ENCODE measurements at regions not wholly inside any gene's neighbourhood (a gene's known extent, or its start where the extent isn't known, plus 50 kb on each side); places are given as distances from the start of the nearest gene placed in this dataset.
"Not testable (repeated sequence)": the region's sequence is repeated elsewhere in the genome, so short reads cannot be mapped to it uniquely, and the experiment has no call there.

- peaks cover 48% of the 10 kb centered on the region for H3K4me1 Mint-ChIP-seq
- H3K9me3 Mint-ChIP-seq = peaks cover 3% of the 10 kb centered on the region
- H3K27ac Mint-ChIP-seq = peak overlapping the region; percentile 91
- no peak for ATAC-seq
- H3K36me3 Mint-ChIP-seq = peaks cover 5% of the 10 kb centered on the region
- DNase-seq (ENCODE audit: low spot score in 2 of 2) = no peak
- H3K4me3 Mint-ChIP-seq = peak overlapping the region; percentile 76
Observed at GRCh38 chr14:97975962-97976361, 1178.8 kb downstream of the VRK1 start.

- peak overlapping the region; percentile 91 for H3K27ac Mint-ChIP-seq
- H3K4me1 Mint-ChIP-seq = peaks cover 40% of the 10 kb centered on the region
- peaks cover 5% of the 10 kb centered on the region for H3K36me3 Mint-ChIP-seq
- H3K4me3 Mint-ChIP-seq = peak overlapping the region; percentile 76
- H3K9me3 Mint-ChIP-seq = peaks cover 1% of the 10 kb centered on the region
- peak in 1 of 2 donors; percentile 56 for DNase-seq (ENCODE audit: low spot score in 2 of 2)
- ATAC-seq = no peak
Observed at GRCh38 chr14:97976861-97977260, 1179.7 kb downstream of the VRK1 start.

DNA sequence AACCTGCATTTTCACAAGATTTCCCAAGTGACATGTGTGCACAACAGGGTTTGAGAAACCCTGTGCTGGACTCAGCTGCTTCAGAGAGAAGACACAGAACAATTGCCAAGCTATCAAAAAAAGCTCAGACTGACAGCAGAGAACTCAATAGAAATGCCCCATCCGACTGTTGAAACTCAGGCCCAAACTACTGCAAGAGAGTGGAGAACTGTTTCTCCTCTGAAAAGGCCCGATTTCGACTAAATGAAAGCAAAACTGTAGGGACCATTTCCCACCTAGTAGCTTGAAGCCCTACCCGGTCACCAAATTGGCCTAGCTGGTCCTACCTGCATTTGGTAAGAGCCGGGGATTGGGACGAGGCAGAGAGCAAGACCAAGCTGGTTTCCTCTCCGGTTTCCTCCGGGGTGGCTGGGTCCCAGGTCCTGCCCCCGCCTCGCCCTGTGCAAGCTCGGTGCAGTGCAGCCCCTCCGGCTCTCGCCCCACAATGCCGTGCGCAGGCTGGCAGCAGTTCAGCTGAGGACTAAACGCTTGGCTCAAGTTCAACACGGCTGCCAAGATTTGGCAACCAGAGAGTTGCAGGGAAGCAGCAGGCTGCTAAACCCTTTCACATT lies 1180.6 kb downstream of the VRK1 start:
- peak; percentile 95 for ATAC-seq
- H3K9me3 Mint-ChIP-seq = no peaks in the 10 kb centered on the region
- H3K4me3 Mint-ChIP-seq = peak overlapping the region; percentile 76

GRCh38 chr14:97978341-97978740 lies 1181.2 kb downstream of the VRK1 start:
- ATAC-seq = peak; percentile 93
- DNase-seq (ENCODE audit: low spot score in 2 of 2) = peak; percentile 54 to 83
- Mint-ChIP-seq H3K4me1 (peaks cover 30% of the 10 kb centered on the region), H3K4me3 (peak overlapping the region; percentile 76), H3K27ac (peak overlapping the region; percentile 91), H3K36me3 (peaks cover 5% of the 10 kb centered on the region), H3K9me3 (no peaks in the 10 kb centered on the region)

More for the DNA sequence above, 1180.6 kb downstream of the VRK1 start:
- peak overlapping the region; percentile 91 for H3K27ac Mint-ChIP-seq
- H3K4me1 Mint-ChIP-seq = peaks cover 31% of the 10 kb centered on the region
- peak; percentile 51 to 89 for DNase-seq (ENCODE audit: low spot score in 2 of 2)
- H3K36me3 Mint-ChIP-seq = peaks cover 5% of the 10 kb centered on the region

GRCh38 chr14:97993508-97994019 lies 1196.4 kb downstream of the VRK1 start:
- no peaks in the 10 kb centered on the region for H3K36me3 Mint-ChIP-seq
- H3K9me3 Mint-ChIP-seq = peaks cover 3% of the 10 kb centered on the region
- DNase-seq (ENCODE audit: low spot score in 2 of 2) (no peak), ATAC-seq (peak; percentile 58)
- H3K4me1 Mint-ChIP-seq = peaks cover 35% of the 10 kb centered on the region
- H3K27ac Mint-ChIP-seq = peak overlapping the region; percentile 79
- H3K4me3 Mint-ChIP-seq = peak overlapping the region; percentile 38

DNA sequence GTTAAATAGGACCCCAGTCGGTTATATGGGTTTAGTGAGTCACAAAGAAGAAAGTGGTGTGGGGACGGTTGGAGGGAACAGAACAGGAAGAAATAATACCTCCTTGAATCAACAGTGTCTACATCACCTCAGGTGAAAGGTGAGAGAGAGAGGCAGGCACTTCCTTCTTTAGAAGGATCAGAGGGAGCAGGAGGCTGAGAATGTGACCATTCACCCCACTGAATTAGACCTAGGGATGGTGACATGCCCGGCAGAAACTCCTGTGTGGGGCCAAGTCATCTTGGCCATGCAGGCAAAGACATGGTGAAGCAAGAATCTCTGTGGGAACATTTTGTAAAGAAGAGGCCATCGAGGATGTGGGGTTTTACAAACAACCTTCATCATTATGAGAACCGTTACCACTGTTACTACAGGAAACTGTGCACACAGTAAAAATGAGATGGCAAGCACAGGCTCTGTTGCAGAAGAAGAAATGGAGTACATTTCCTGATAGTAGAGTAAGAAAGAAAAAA lies 1196.9 kb downstream of the VRK1 start:
- Mint-ChIP-seq H3K9me3 (peaks cover 3% of the 10 kb centered on the region), H3K4me3 (peak overlapping the region; percentile 38), H3K27ac (peak overlapping the region; percentile 79), H3K4me1 (peaks cover 35% of the 10 kb centered on the region), H3K36me3 (no peaks in the 10 kb centered on the region)
- DNase-seq (ENCODE audit: low spot score in 2 of 2) = peak in 1 of 2 donors; percentile 80
- peak; percentile 94 for ATAC-seq

GRCh38 chr14:97995038-97995437 lies 1197.9 kb downstream of the VRK1 start:
- ATAC-seq = peak; percentile 41
- Mint-ChIP-seq H3K27ac (peak overlapping the region; percentile 79), H3K4me1 (peaks cover 35% of the 10 kb centered on the region), H3K4me3 (no peak overlapping the region), H3K36me3 (no peaks in the 10 kb centered on the region), H3K9me3 (peaks cover 3% of the 10 kb centered on the region)
- no peak for DNase-seq (ENCODE audit: low spot score in 2 of 2)

GRCh38 chr14:97995531-97995930 lies 1198.3 kb downstream of the VRK1 start:
- Mint-ChIP-seq H3K4me1 (peaks cover 35% of the 10 kb centered on the region), H3K27ac (peak overlapping the region; percentile 79), H3K36me3 (no peaks in the 10 kb centered on the region), H3K9me3 (peaks cover 3% of the 10 kb centered on the region), H3K4me3 (no peak overlapping the region)
- ATAC-seq (no peak), DNase-seq (ENCODE audit: low spot score in 2 of 2) (no peak)

GRCh38 chr14:98006008-98006407 lies 1208.8 kb downstream of the VRK1 start:
- Mint-ChIP-seq H3K36me3 (no peaks in the 10 kb centered on the region), H3K27ac (no peak overlapping the region)

DNA sequence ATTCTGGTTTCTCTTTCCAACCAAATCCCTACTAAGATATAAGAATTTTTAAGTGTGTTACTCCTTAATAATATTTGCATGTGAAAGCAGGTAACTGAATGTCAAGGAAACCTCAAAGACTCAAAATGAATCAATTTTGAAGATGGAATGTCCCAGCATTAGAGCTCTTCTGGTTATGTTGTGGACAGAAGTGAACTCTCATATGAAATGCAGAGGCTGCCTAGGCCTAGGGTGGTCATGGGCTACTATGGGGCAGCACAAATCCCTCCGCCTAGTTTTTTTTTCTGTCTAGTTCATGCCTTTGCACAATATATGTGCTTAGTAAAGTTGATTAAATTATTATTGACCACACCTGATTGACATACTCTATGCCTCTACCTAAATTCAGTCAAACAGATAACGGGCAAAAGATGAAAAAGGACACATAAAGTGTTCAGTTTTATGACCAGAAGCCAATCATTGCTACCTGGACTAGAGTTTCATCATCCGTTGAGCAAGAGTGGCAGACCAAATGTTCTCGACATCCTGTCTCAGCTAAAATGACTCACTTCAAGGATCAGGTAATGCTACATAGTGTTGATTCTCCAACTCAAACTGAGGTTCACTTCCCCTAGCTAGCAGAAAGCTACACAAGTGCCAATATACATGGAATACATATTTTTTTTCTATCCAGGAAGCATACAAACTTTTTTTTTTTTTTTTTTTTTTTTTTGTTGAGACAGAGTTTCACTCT lies 1211.4 kb downstream of the VRK1 start:
- DNase-seq (ENCODE audit: low spot score in 2 of 2) (no peak), ATAC-seq (peak; percentile 76)
- H3K4me1 Mint-ChIP-seq = peaks cover 6% of the 10 kb centered on the region
- no peak overlapping the region for H3K27ac Mint-ChIP-seq
- no peaks in the 10 kb centered on the region for H3K9me3 Mint-ChIP-seq
- no peak overlapping the region for H3K4me3 Mint-ChIP-seq
- no peaks in the 10 kb centered on the region for H3K36me3 Mint-ChIP-seq

More at GRCh38 chr14:98006008-98006407, 1208.8 kb downstream of the VRK1 start:
- DNase-seq (ENCODE audit: low spot score in 2 of 2) (no peak), ATAC-seq (peak; percentile 59)
- no peaks in the 10 kb centered on the region for H3K9me3 Mint-ChIP-seq
- peaks cover 6% of the 10 kb centered on the region for H3K4me1 Mint-ChIP-seq
- H3K4me3 Mint-ChIP-seq = no peak overlapping the region

GRCh38 chr14:98009177-98009576 lies 1212.0 kb downstream of the VRK1 start:
- not testable (repeated sequence) for H3K9me3 Mint-ChIP-seq; H3K4me1 Mint-ChIP-seq; DNase-seq (ENCODE audit: low spot score in 2 of 2); H3K4me3 Mint-ChIP-seq; H3K27ac Mint-ChIP-seq; H3K36me3 Mint-ChIP-seq; ATAC-seq

DNA sequence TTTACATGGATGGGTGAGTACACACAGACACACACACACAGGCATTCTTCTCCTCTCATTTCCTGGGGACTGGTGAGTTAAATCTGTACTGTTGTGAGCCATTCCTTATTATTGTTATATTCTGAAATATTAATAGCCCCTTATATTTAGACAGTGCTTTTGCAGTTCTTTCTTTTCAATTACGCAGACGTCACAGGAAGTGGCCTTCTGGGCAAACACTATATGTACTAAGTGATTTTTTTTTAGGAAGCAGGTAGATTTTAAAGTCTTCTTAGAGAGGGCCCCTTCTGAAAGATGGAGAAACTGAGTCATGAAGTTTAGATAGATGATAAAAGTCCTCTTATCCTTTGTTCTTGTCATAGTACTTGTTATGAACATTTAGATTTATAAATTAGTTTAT lies 1213.6 kb downstream of the VRK1 start:
- DNase-seq (ENCODE audit: low spot score in 2 of 2) (no peak), ATAC-seq (no peak)
- Mint-ChIP-seq H3K4me1 (peaks cover 12% of the 10 kb centered on the region), H3K36me3 (no peaks in the 10 kb centered on the region), H3K27ac (no peak overlapping the region), H3K9me3 (no peaks in the 10 kb centered on the region), H3K4me3 (no peak overlapping the region)

DNA sequence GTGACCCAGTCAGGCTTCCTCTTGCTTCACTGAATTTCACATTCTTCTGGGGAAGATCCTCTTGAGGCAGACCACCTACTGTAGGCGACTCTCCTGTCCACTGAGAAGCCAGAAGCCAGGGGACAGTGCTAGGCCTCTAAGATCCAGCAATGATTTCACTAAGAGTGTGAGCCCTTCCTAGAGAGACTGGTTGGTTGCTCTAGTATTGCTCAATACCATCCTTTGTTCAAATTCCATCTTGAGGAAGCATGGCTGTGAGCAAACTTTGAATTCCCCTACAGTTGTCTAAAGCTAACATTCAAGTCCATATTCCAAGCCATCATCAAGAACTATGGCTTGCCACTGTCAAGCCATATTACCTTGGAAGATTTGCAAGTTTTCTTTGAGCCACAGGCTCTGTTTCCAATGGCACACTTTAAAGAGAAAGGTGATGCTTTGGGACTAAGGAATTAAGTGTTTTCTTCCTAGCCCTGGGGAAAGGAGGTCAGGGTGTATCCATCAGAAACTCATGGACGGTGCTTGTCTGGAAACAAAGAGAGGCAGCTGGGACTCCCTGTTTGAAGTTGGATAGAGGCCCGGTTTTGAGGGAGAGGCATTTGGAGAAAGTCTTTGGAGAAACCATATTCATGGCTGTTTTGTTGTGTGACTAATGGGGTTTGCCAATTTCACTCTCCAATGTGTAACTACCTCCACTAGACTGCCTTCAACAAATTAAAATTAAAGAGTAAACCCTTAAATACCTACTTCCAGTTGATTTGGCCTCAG lies 1217.9 kb downstream of the VRK1 start:
- no peak overlapping the region for H3K4me3 Mint-ChIP-seq
- no peak for DNase-seq (ENCODE audit: low spot score in 2 of 2)
- no peaks in the 10 kb centered on the region for H3K36me3 Mint-ChIP-seq
- peaks cover 35% of the 10 kb centered on the region for H3K4me1 Mint-ChIP-seq
- no peaks in the 10 kb centered on the region for H3K9me3 Mint-ChIP-seq
- no peak for ATAC-seq
- no peak overlapping the region for H3K27ac Mint-ChIP-seq

- DNase-seq (ENCODE audit: low spot score in 2 of 2) = no peak
- H3K9me3 Mint-ChIP-seq = no peaks in the 10 kb centered on the region
- ATAC-seq = no peak
- H3K36me3 Mint-ChIP-seq = no peaks in the 10 kb centered on the region
- H3K4me3 Mint-ChIP-seq = no peak overlapping the region
- no peak overlapping the region for H3K27ac Mint-ChIP-seq
- H3K4me1 Mint-ChIP-seq = peaks cover 35% of the 10 kb centered on the region
Observed at GRCh38 chr14:98015921-98016320, 1218.7 kb downstream of the VRK1 start.

DNA sequence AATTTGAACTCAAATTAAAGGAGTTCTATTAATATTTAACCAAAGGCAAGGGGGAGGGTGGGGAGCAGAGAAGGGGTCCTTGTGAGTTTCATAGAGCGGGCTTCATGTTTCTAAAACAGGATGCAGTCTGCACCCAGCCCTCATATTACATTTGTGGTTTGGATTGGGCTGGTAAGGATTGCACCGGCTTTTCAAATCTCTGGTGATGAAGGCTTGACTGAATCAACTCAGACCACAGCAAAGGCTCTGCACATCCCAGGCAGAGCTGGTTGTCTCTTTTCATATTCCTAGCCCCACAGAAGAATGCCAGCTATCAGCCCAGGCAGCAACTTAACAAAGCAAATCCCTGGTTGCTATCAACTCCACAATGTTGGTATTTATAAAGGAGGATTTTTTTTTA lies 1221.4 kb downstream of the VRK1 start:
- H3K4me1 Mint-ChIP-seq = peaks cover 35% of the 10 kb centered on the region
- ATAC-seq (peak; percentile 88), DNase-seq (ENCODE audit: low spot score in 2 of 2) (no peak)
- no peaks in the 10 kb centered on the region for H3K9me3 Mint-ChIP-seq
- H3K27ac Mint-ChIP-seq = no peak overlapping the region
- no peak overlapping the region for H3K4me3 Mint-ChIP-seq
- H3K36me3 Mint-ChIP-seq = no peaks in the 10 kb centered on the region

Measured in stimulated activated effector memory CD8-positive, alpha-beta T cell treated with anti-CD3 and anti-CD28 coated beads, Interleukin-12 subunit alpha, Interleukin-12 subunit beta, amount 100 ng/mL, for 72 hours (primary cell).